ENCODE measurements at regions not wholly inside any gene's neighbourhood (a gene's known extent, or its start where the extent isn't known, plus 50 kb on each side); places are given as distances from the start of the nearest gene placed in this dataset.

DNA sequence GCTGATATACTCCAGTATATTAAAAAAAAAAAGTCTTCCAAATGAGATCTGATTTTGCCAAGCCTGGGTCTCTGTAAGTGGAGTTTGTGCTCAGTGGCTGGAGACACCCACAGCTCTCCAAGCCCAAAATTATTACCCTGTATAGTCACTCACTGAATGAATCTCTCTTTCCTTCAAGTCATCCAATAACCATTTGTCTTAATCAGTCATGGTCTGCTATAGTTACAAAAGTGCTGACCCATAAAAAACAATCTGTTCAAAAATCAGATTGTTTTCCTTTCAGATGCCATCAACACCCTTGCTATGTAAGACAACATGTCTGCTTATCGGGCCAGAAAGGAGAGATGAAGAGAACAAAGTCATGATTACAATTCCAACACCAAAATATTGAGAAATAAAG is 159.4 kb upstream of the FST start:
- no peak for TF ChIP-seq CTCF (conservative IDR thresholded peaks at IDR 0.05)
- TF ChIP-seq ZFX (IDR thresholded peaks at IDR 0.05) = no peak

All from C4-2B (cell line).